SU-DHL-6 (cell line): ENCODE measurements at regions not wholly inside any gene's neighbourhood (a gene's known extent, or its start where the extent isn't known, plus 50 kb on each side); places are given as distances from the start of the nearest gene placed in this dataset.

ENCODE experiments used
- EZH2phosphoT487 ChIP-seq: fragments of 200-600 bp; sonication (generic), shearing (Covaris generic); conservative IDR thresholded peaks from 2 replicates; pipeline ENCODE4 v1.6.1; 2018; ENCODE audit warnings: mild to moderate bottlenecking, antibody characterized with exemption, low read length, moderate library complexity, mixed read lengths
- TF ChIP-seq, protein P1 (sequence below): fragments of 200-600 bp; sonication (generic); IDR thresholded peaks from one replicate; pipeline ENCODE4 v1.5.1; 2017; ENCODE audit warnings: antibody characterized with exemption, mild to moderate bottlenecking, low read length, moderate library complexity; ENCODE audit not compliant: insufficient read depth, poor library complexity, severe bottlenecking

DNA sequence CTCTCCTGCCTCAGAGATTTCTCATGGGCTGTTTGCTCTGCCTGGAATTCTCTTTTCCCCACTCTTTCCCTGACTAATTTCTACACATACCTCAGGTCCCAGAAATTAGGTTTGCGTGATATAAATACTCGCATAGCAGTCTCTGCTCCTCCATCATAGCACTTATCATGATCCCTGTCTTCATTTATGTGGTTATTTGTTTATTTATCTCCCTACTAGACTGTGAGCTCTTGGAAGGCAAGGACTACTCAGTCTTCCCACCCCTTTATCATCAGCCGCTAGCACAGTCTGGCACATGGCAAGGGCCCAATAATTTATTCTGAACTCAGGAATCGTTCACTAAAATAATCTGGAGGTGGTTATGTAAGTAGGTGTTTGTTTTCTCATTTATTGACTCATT, 79.3 kb downstream of the ADCYAP1 start:
- TF ChIP-seq, protein P1, sequence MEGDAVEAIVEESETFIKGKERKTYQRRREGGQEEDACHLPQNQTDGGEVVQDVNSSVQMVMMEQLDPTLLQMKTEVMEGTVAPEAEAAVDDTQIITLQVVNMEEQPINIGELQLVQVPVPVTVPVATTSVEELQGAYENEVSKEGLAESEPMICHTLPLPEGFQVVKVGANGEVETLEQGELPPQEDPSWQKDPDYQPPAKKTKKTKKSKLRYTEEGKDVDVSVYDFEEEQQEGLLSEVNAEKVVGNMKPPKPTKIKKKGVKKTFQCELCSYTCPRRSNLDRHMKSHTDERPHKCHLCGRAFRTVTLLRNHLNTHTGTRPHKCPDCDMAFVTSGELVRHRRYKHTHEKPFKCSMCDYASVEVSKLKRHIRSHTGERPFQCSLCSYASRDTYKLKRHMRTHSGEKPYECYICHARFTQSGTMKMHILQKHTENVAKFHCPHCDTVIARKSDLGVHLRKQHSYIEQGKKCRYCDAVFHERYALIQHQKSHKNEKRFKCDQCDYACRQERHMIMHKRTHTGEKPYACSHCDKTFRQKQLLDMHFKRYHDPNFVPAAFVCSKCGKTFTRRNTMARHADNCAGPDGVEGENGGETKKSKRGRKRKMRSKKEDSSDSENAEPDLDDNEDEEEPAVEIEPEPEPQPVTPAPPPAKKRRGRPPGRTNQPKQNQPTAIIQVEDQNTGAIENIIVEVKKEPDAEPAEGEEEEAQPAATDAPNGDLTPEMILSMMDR: no peak
- TF ChIP-seq EZH2phosphoT487: no peak
